GM20000 (cell line): ENCODE measurements at regions not wholly inside any gene's neighbourhood (a gene's known extent, or its start where the extent isn't known, plus 50 kb on each side); places are given as distances from the start of the nearest gene placed in this dataset.

ENCODE experiments used
- DNase-seq: peaks from one replicate; pipeline ENCODE4 v3.0.0; 2012; ENCODE audit warnings: low spot score
- TF ChIP-seq, protein P1 (sequence below): IDR thresholded peaks from 2 replicates; pipeline ENCODE4 v1.5.1; 2012; ENCODE audit warnings: mild to moderate bottlenecking, control low read depth; ENCODE audit errors: extremely low read depth, missing control alignments

DNA sequence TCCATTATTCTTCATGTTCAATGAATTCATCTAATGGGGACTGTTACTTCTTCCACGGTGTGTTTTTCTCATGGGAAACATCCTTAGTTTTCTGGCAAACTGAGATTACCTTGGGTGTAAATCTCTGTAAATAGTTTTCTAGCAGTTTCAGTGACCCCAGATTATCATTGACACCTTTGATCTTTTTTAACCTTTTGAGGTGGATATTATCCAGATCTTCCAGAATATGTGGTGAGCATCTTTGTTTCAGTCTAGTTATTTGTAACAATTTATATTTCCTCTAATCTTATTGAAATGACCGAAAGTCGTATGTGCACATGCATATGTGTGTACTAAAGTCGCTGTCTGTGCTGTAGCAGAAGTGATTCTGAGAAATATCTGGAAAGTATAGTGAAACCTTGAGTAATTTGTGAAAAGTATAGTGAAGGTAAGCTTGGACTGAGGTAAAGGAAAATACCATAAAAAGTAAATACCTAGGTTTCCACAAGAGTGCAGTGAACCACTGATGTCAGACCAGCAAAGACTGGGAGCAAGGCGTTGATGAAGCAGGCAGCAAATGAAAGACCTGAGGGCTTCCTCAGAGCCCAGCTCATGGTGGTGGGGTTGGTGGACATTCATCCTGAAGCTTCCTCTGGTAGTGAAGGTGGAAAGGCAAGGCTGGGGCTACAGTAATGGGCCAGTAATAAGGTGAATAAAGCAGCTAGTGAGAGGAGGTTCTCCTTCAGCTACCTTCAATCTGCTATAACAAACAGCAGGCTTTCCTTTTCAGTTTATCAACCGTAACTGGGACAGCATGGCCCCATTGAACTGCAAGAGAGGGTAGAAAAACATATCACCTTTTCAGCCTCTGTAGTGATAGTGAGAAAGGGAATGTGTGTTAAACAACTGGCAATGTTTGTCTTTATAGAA is 480.2 kb upstream of the FBXO33 start:
- DNase-seq: peak; percentile 10
- TF ChIP-seq, protein P1, sequence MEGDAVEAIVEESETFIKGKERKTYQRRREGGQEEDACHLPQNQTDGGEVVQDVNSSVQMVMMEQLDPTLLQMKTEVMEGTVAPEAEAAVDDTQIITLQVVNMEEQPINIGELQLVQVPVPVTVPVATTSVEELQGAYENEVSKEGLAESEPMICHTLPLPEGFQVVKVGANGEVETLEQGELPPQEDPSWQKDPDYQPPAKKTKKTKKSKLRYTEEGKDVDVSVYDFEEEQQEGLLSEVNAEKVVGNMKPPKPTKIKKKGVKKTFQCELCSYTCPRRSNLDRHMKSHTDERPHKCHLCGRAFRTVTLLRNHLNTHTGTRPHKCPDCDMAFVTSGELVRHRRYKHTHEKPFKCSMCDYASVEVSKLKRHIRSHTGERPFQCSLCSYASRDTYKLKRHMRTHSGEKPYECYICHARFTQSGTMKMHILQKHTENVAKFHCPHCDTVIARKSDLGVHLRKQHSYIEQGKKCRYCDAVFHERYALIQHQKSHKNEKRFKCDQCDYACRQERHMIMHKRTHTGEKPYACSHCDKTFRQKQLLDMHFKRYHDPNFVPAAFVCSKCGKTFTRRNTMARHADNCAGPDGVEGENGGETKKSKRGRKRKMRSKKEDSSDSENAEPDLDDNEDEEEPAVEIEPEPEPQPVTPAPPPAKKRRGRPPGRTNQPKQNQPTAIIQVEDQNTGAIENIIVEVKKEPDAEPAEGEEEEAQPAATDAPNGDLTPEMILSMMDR: no peak

DNA sequence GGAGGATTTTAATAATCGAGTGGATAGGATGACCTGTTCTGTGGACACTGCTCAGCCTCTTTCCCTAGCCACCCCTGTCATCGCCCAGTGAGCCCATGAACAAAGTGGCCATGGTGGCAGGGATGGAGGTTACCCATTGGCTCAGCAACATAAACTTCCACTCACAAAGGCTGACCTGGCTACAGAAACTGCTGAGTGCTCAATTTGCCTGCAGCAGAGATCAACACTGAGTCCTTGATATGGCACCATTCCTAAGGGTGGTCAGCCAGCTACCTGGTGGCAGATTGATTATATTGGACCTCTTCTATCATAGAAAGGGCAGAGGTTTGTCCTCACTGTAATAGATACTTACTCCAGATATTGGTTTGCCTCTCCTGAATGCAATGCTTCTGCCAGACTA is 465.4 kb upstream of the FBXO33 start:
- TF ChIP-seq, protein P1: no peak
- no peak for DNase-seq

DNA sequence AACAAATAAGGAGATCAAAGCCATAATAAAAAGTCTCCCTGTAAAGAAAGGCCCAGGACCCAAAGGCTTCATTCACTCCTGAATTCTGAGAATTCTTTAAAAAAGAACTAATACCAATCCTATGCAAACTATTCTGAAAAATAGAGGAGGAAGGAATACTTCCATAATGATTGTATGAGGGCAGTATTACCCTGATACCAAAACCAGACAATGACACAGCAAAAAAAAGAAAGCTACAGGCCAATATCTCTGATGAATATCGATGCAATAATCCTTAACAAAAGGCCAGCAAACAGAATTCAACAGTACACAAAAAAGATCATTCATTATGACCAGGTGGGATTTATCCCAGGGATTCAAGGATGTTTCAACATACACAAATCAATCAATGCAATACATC is 457.8 kb upstream of the FBXO33 start:
- TF ChIP-seq, protein P1: no peak
- no peak for DNase-seq

DNA sequence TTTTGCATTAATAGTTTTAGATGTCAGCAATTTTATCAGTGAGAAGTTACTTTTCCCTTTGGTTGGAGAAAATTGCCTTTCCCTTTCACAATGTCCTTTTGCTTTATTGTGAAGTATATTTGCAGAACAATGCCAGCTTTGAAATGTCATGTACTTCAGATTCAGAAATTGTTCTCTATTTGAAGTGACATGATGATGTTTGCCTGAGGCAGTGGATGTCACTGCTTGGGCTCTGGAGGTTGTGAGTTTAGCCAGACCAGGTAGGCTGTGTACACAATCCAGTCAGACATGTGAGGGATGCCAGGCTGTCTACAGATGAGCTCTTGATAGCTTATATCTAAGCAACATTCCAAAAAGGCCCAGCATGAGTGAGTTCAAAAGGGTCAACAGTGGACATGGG is 451.9 kb upstream of the FBXO33 start:
- no peak for DNase-seq

DNA sequence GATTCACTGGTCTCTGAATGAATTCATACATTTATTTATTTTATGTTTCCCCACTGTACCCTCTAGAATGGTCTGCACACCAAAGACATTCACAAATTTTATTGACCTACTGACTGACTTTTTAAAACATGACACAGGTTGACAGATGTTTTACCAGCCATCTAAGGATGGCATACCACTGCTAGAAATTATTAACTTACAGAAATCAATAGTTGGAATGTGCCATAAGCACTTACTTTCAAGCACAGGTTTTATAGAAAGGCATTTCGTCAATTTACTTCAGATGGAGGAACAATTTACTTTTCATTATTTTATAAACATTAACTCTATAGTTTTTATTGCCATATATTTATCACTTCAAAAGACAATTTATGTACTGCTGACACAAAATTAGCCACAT is 448.7 kb upstream of the FBXO33 start:
- DNase-seq: no peak
- TF ChIP-seq, protein P1: no peak

More for the DNA sequence above, 451.9 kb upstream of the FBXO33 start:
- TF ChIP-seq, protein P1: no peak

DNA sequence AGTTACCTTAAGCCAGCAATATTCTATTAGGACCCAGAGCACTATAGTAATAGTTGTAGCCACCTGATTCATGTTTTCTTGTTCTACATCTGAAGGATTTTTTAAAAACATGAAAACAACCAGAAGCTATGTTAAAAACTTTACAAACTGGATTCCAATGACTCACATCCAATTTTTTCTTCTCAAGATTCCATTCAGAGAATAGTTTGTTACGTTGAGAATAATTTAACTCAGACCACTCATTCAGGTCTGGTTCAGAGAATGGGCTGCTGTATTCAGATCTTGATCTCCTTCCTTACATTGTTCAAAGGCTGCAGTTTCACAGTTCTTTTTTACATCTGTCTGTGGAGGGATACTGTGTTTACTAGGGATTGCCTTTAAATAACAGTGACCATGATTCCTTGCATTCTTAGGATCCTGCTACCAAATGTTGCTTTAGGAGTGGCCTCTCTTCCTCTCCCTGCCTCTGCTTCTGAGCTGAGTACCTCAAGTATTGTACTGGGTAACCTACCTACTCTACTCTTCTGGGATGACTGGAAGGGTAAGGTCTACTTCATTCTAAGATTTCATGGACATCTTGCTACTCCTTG is 448.0 kb upstream of the FBXO33 start:
- TF ChIP-seq, protein P1: no peak
- DNase-seq: no peak

DNA sequence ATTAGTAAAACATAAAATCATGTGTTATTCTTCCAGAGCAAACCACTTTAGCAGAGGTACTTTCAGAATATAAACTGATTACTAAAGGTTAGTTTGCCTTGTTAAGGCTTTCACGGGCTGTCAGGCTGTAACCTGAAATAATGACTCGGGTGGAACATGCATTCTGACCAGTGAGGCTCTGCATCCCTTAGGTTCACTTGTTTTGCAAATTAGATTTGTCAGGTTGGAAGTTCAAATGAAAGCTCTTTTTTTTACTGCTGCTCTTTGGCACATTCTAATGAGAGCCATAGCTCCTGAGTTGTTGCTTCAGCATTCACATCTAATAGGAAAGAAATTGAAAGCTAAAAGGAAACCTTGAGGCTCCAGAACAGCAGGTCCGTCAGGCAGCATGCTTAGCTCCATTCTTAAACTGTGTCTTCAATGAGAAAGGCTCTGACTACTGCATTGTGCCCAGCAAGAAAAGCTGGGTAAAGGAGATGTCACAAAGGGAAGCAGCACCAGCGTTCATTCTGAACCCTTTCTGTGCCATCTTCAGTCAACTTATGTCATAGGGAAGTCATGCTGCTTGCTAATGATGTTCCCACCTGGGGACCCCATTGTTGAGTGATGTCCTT is 445.5 kb upstream of the FBXO33 start:
- no peak for DNase-seq
- TF ChIP-seq, protein P1: no peak
